GM12878 (cell line): ENCODE measurements at regions not wholly inside any gene's neighbourhood (a gene's known extent, or its start where the extent isn't known, plus 50 kb on each side); places are given as distances from the start of the nearest gene placed in this dataset.

Experiments used
- BCLAF1 ChIP-seq: fragments of 450-650 bp; IDR thresholded peaks from 2 replicates; pipeline ENCODE4 v1.6.1; 2017; ENCODE audit warnings: antibody characterized with exemption, mild to moderate bottlenecking, moderate library complexity
- CHD1 ChIP-seq: IDR thresholded peaks from 2 replicates; pipeline ENCODE4 v1.6.1; 2012; ENCODE audit warnings: low read depth, low read length, improper control_type of control experiment
- EZH2 ChIP-seq: IDR thresholded peaks from 2 replicates; pipeline ENCODE4 v1.6.1; 2012; ENCODE audit warnings: low read depth, mild to moderate bottlenecking, control low read depth, inconsistent platforms, low read length, borderline replicate concordance; ENCODE audit not compliant: control insufficient read depth
- NBN ChIP-seq: fragments of 450-650 bp; IDR thresholded peaks from 2 replicates; pipeline ENCODE4 v1.6.1; 2016
- PAX8 ChIP-seq: fragments of 450-650 bp; IDR thresholded peaks from 2 replicates; pipeline ENCODE4 v1.6.1; 2017; ENCODE audit warnings: mild to moderate bottlenecking, moderate library complexity
- POLR2AphosphoS5 ChIP-seq: IDR thresholded peaks from 2 replicates; pipeline ENCODE4 v1.6.1; 2011; ENCODE audit warnings: mild to moderate bottlenecking, low read length, inconsistent platforms
- RAD21 ChIP-seq: IDR thresholded peaks from 2 replicates; pipeline ENCODE4 v1.6.1; 2011; ENCODE audit warnings: mild to moderate bottlenecking, low read depth, low read length, moderate library complexity; ENCODE audit not compliant: insufficient read depth
- RELB ChIP-seq: fragments of 450-650 bp; IDR thresholded peaks from 2 replicates; pipeline ENCODE4 v1.6.1; 2017; ENCODE audit warnings: low read depth, mild to moderate bottlenecking, moderate library complexity
- TAF1 ChIP-seq: IDR thresholded peaks from 2 replicates; pipeline ENCODE4 v1.6.1; 2011; ENCODE audit warnings: mild to moderate bottlenecking, low read depth, low read length, borderline replicate concordance
- TF ChIP-seq, protein P1 (sequence below), 3 experiments: IDR thresholded peaks in 2 of 3; conservative IDR thresholded peaks in 1 of 3; 2 replicates each; pipeline ENCODE4 v1.5.1; 2011; ENCODE audit warnings: low read depth in 3 of 3, low read length in 3 of 3, mild to moderate bottlenecking in 3 of 3, control low read depth in 2 of 3, moderate library complexity in 2 of 3, inconsistent platforms in 1 of 3, mixed read lengths in 1 of 3; ENCODE audit not compliant: control insufficient read depth in 2 of 3, insufficient read depth in 1 of 3; ENCODE audit errors: extremely low read depth in 1 of 3

DNA sequence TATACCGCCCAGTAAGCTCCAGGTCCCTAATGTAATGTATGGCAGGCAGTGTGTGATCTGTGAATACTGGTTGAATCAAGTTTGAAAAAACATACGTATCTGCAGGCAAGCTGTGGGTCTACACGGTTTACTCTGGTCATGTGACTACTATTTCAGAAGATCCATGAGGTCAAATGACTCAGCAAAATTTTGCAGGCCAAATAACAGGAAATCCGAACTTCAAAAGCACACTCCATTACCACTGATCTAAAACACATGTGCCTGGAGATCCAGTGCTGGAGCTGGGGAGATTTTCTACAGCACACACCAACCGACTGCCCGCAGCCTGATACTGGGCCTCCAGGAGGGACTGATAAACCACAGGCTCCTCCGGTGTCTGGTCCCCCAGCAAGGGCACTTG is 64.5 kb upstream of the SLC44A3 start:
- TF ChIP-seq PAX8 (no peak), POLR2AphosphoS5 (no peak), CHD1 (no peak), RELB (no peak), BCLAF1 (no peak), TAF1 (no peak), NBN (no peak), EZH2 (no peak), RAD21 (no peak)
- TF ChIP-seq, protein P1, sequence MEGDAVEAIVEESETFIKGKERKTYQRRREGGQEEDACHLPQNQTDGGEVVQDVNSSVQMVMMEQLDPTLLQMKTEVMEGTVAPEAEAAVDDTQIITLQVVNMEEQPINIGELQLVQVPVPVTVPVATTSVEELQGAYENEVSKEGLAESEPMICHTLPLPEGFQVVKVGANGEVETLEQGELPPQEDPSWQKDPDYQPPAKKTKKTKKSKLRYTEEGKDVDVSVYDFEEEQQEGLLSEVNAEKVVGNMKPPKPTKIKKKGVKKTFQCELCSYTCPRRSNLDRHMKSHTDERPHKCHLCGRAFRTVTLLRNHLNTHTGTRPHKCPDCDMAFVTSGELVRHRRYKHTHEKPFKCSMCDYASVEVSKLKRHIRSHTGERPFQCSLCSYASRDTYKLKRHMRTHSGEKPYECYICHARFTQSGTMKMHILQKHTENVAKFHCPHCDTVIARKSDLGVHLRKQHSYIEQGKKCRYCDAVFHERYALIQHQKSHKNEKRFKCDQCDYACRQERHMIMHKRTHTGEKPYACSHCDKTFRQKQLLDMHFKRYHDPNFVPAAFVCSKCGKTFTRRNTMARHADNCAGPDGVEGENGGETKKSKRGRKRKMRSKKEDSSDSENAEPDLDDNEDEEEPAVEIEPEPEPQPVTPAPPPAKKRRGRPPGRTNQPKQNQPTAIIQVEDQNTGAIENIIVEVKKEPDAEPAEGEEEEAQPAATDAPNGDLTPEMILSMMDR (IDR thresholded peaks at IDR 0.05 in 2 of 3, conservative IDR thresholded peaks at IDR 0.05 in 1 of 3; ENCODE audit: control insufficient read depth in 2 of 3, extremely low read depth in 1 of 3, insufficient read depth in 1 of 3, low read depth in 3 of 3, low read length in 3 of 3) = no peak
